Fibroblast of pulmonary artery (primary cell): ENCODE measurements at regions not wholly inside any gene's neighbourhood (a gene's known extent, or its start where the extent isn't known, plus 50 kb on each side); places are given as distances from the start of the nearest gene placed in this dataset.

Experiments
- DNase-seq: peaks from one replicate; pipeline ENCODE4 v3.0.0-alpha.2; 2010; ENCODE audit warnings: low read depth
- H3K4me3 ChIP-seq: replicated peaks from 2 replicates; pipeline ENCODE4 v1.5.1; 2011; ENCODE audit warnings: low read depth, mild to moderate bottlenecking, control low read depth, low read length, moderate library complexity
- CTCF ChIP-seq: IDR thresholded peaks from 2 replicates; pipeline ENCODE4 v1.5.1; 2011; ENCODE audit warnings: mild to moderate bottlenecking, control low read depth, low read length, inconsistent platforms; ENCODE audit errors: missing control alignments

- no peak for DNase-seq
- no peak for TF ChIP-seq CTCF
- no peak overlapping the region for H3K4me3 ChIP-seq
Observed at GRCh38 chr17:71905376-71906031, 215.3 kb upstream of the SOX9 start.

GRCh38 chr17:71909155-71909554 is 211.7 kb upstream of the SOX9 start:
- no peak overlapping the region for H3K4me3 ChIP-seq
- DNase-seq: no peak
- TF ChIP-seq CTCF: no peak

- no peak for TF ChIP-seq CTCF
- no peak overlapping the region for H3K4me3 ChIP-seq
- DNase-seq: no peak
Observed at GRCh38 chr17:71910002-71910401, 210.8 kb upstream of the SOX9 start.

- no peak for DNase-seq
- no peak for TF ChIP-seq CTCF
- H3K4me3 ChIP-seq: no peak overlapping the region
Observed at GRCh38 chr17:71914042-71914441, 206.8 kb upstream of the SOX9 start.

- DNase-seq: no peak
- no peak for TF ChIP-seq CTCF
- H3K4me3 ChIP-seq: no peak overlapping the region
Observed at GRCh38 chr17:71914812-71915211, 206.0 kb upstream of the SOX9 start.

GRCh38 chr17:71917715-71918114 is 203.1 kb upstream of the SOX9 start:
- no peak overlapping the region for H3K4me3 ChIP-seq
- no peak for TF ChIP-seq CTCF
- DNase-seq: no peak

- no peak for DNase-seq
- no peak for TF ChIP-seq CTCF
- no peak overlapping the region for H3K4me3 ChIP-seq
Observed at GRCh38 chr17:71919186-71919585, 201.6 kb upstream of the SOX9 start.
